ENCODE measurements at regions not wholly inside any gene's neighbourhood (a gene's known extent, or its start where the extent isn't known, plus 50 kb on each side); places are given as distances from the start of the nearest gene placed in this dataset.

DNA sequence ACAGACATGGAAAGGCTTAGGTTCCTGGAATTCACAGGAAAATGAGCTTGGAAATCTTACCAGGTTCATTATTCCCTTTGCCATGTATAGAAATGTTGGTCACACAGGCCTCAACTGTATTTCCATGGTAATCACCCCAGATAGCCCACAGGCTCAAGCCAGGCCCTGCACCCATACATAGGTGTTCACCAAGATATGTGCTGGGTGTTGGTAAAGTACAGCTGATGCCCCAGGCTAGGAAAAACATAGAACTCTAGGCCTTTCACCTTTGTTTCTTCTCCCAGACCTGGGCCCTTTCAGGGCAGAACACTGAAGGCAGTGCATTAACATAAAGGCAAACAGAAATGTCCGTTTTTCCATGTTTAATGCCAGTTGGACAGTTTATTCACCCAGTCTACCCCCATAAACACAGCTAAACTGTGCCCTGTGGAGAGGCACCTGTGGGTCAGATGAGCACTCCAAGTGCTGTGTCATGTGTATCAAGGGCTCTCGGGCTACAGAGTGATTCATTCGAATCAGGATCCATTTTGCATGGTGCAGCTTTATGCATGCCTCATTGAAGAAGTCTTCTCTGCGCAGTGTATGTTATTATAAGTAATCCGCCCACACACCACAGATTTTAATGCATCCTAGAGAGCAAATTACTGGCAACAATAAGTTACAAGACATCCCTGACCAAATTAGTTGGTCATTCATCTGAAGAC lies 93.4 kb upstream of the SLC30A5 start:
- no peak for DNase-seq
- Mint-ChIP-seq H3K4me1 (peaks cover 5% of the 10 kb centered on the region), H3K36me3 (no peaks in the 10 kb centered on the region), H3K4me3 (no peak overlapping the region), H3K27me3 (ENCODE audit: low read depth in 3 of 3) (peaks cover 0 to 5% (median 1%) of the 10 kb centered on the region in 3 donors), H3K27ac (no peak overlapping the region), H3K9me3 (peaks cover 0 to 3% (median 2%) of the 10 kb centered on the region in 7 donors)
- no peaks in the 10 kb centered on the region for H3K79me2 ChIP-seq (ENCODE audit: insufficient read depth, low read length)
- no peak overlapping the region for H3K4me2 ChIP-seq (replicated peaks; ENCODE audit: extremely low read depth, low read length, poor library complexity, severe bottlenecking)
- no peaks in the 10 kb centered on the region for H3K4me1 ChIP-seq (ENCODE audit: control insufficient read depth in 1 of 2, insufficient read depth in 2 of 2, low read length in 2 of 2)
- no peak overlapping the region for H3K27ac ChIP-seq (ENCODE audit: low read depth in 1 of 2, low read length in 2 of 2)
- no peak overlapping the region for H3K4me3 ChIP-seq (replicated peaks in 1 of 3; ENCODE audit: low read depth in 2 of 3, low read length in 3 of 3)
- no peaks in the 10 kb centered on the region for H3K36me3 ChIP-seq (replicated peaks in 1 of 2; ENCODE audit: control insufficient read depth in 1 of 2, insufficient read depth in 2 of 2, low read length in 2 of 2)
- TF ChIP-seq, protein P1, sequence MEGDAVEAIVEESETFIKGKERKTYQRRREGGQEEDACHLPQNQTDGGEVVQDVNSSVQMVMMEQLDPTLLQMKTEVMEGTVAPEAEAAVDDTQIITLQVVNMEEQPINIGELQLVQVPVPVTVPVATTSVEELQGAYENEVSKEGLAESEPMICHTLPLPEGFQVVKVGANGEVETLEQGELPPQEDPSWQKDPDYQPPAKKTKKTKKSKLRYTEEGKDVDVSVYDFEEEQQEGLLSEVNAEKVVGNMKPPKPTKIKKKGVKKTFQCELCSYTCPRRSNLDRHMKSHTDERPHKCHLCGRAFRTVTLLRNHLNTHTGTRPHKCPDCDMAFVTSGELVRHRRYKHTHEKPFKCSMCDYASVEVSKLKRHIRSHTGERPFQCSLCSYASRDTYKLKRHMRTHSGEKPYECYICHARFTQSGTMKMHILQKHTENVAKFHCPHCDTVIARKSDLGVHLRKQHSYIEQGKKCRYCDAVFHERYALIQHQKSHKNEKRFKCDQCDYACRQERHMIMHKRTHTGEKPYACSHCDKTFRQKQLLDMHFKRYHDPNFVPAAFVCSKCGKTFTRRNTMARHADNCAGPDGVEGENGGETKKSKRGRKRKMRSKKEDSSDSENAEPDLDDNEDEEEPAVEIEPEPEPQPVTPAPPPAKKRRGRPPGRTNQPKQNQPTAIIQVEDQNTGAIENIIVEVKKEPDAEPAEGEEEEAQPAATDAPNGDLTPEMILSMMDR (IDR thresholded peaks at IDR 0.05), result no peak
- H2AFZ ChIP-seq (ENCODE audit: insufficient read depth, low read depth, low read length, poor library complexity, severe bottlenecking), result no peak overlapping the region
- intact Hi-C loops (cut with micrococcal nuclease), result no loop called here
- no peaks in the 10 kb centered on the region for H3K27me3 ChIP-seq (ENCODE audit: control insufficient read depth in 2 of 2, insufficient read depth in 2 of 2, low read length in 2 of 2)
- 75% methylated on average over 1 of the region's 5 CpGs for WGBS (ENCODE audit: insufficient coverage)
- no peaks in the 10 kb centered on the region for H3K9me3 ChIP-seq (replicated peaks in 1 of 2; ENCODE audit: control insufficient read depth in 1 of 2, insufficient read depth in 1 of 2, low read length in 2 of 2)
- no peak overlapping the region for H3K9ac ChIP-seq (ENCODE audit: insufficient read depth, low read length, poor library complexity, severe bottlenecking)
- H4K20me1 ChIP-seq (ENCODE audit: insufficient read depth, low read length), result no peaks in the 10 kb centered on the region

DNA sequence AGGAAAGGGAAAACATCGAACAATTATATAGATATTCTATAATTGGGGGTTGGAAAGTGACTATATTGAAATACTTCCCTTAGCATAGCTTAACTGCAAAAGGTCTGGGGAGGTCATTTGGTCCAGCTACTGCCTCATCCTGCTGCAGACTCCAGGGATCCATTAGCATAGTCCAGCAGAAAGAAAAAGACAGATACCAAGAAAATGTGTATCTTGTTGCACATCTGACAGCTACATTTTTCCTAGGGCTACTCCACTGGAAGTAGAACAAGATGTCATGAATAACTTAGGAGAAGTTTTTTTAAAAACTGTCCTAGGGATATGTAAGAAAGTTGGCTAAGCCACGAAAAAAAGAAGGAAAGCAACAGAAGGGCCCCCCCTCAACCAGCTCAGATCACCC lies 92.9 kb upstream of the SLC30A5 start:
- Histone ChIP-seq H3K36me3 (replicated peaks in 1 of 2; ENCODE audit: control insufficient read depth in 1 of 2, insufficient read depth in 2 of 2, low read length in 2 of 2) (no peaks in the 10 kb centered on the region), H3K9ac (ENCODE audit: insufficient read depth, low read length, poor library complexity, severe bottlenecking) (no peak overlapping the region), H2AFZ (ENCODE audit: insufficient read depth, low read depth, low read length, poor library complexity, severe bottlenecking) (no peak overlapping the region), H4K20me1 (ENCODE audit: insufficient read depth, low read length) (no peaks in the 10 kb centered on the region), H3K4me1 (ENCODE audit: control insufficient read depth in 1 of 2, insufficient read depth in 2 of 2, low read length in 2 of 2) (no peaks in the 10 kb centered on the region), H3K79me2 (ENCODE audit: insufficient read depth, low read length) (no peaks in the 10 kb centered on the region), H3K4me2 (replicated peaks; ENCODE audit: extremely low read depth, low read length, poor library complexity, severe bottlenecking) (no peak overlapping the region), H3K27me3 (ENCODE audit: control insufficient read depth in 2 of 2, insufficient read depth in 2 of 2, low read length in 2 of 2) (no peaks in the 10 kb centered on the region), H3K4me3 (replicated peaks in 1 of 3; ENCODE audit: low read depth in 2 of 3, low read length in 3 of 3) (no peak overlapping the region), H3K9me3 (replicated peaks in 1 of 2; ENCODE audit: control insufficient read depth in 1 of 2, insufficient read depth in 1 of 2, low read length in 2 of 2) (no peaks in the 10 kb centered on the region), H3K27ac (ENCODE audit: low read depth in 1 of 2, low read length in 2 of 2) (no peak overlapping the region)
- intact Hi-C loops (cut with micrococcal nuclease), result no loop called here
- no peak for DNase-seq
- H3K27me3 Mint-ChIP-seq (ENCODE audit: low read depth in 3 of 3), result peaks cover 0 to 2% (median 1%) of the 10 kb centered on the region in 3 donors
- no CpG with 5 or more reads among the region's 2 CpGs for WGBS (ENCODE audit: insufficient coverage)
- TF ChIP-seq, protein P1 (IDR thresholded peaks at IDR 0.05), result no peak
- peaks cover 2% of the 10 kb centered on the region for H3K4me1 Mint-ChIP-seq
- no peaks in the 10 kb centered on the region for H3K36me3 Mint-ChIP-seq
- H3K4me3 Mint-ChIP-seq, result no peak overlapping the region
- H3K9me3 Mint-ChIP-seq, result peaks cover 0 to 3% (median 2%) of the 10 kb centered on the region in 7 donors
- no peak overlapping the region for H3K27ac Mint-ChIP-seq

Data from CD14-positive monocyte (primary cell).